ENCODE measurements at regions not wholly inside any gene's neighbourhood (a gene's known extent, or its start where the extent isn't known, plus 50 kb on each side); places are given as distances from the start of the nearest gene placed in this dataset.

DNA sequence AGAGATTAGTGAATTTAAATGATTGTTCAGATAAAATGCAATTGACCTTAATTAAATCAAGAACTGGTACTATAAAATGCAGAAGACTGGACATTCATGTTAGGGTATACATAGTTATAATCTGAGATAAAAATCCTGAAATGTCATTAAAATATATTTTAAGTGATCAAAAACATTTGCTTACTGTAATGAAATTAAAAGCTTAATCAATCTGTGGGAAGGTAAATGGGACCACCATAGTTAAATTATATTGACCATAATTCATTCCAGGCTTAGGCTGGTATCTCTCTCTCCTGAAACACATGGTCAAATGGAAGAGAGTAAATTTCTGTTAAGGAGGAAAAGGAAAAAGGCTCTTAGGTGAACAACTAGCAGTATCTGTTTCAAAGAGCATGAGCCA is 474.4 kb downstream of the C4orf33 start:
- H3K79me2 ChIP-seq, result no peaks in the 10 kb centered on the region
- H3K4me1 ChIP-seq, result no peaks in the 10 kb centered on the region
- no peaks in the 10 kb centered on the region for H3K9me3 ChIP-seq (ENCODE audit: control insufficient read depth, low read length)
- H2AFZ ChIP-seq, result no peak overlapping the region
- no peak for TF ChIP-seq CTCF (IDR thresholded peaks at IDR 0.05)
- no peak overlapping the region for H3K4me3 ChIP-seq (ENCODE audit: low read depth, low read length)
- no peaks in the 10 kb centered on the region for H3K36me3 ChIP-seq (ENCODE audit: control insufficient read depth, insufficient read depth, low read length)
- no peak overlapping the region for H3K4me2 ChIP-seq (ENCODE audit: low read length)
- H3K9ac ChIP-seq, result no peak overlapping the region
- no peaks in the 10 kb centered on the region for H3K27me3 ChIP-seq (ENCODE audit: control insufficient read depth, insufficient read depth, low read length)
- H3K27ac ChIP-seq, result no peak overlapping the region

DNA sequence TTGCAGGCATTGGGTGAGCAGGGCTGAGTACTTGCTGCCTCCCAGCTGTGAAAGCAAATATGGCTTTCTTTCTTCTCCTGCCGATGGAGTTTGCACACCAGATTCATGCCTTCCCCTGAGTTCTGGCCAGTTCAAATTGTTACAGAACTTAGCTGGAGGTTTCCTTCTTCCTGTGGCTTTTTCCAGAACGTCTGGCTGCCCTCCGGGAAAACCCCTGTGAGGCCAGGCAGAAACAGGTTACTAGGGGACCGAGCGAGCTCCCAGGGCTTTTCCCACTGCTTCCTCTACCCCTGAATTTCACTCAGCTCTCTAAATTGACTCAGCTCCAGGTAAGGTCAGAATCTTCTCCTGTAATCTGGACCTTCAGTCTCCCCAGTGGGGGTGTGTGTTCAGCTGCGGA is 482.4 kb downstream of the C4orf33 start:
- Histone ChIP-seq H3K4me3 (ENCODE audit: low read depth, low read length) (no peak overlapping the region), H2AFZ (no peak overlapping the region), H3K4me1 (no peaks in the 10 kb centered on the region), H3K9me3 (ENCODE audit: control insufficient read depth, low read length) (no peaks in the 10 kb centered on the region), H3K36me3 (ENCODE audit: control insufficient read depth, insufficient read depth, low read length) (no peaks in the 10 kb centered on the region), H3K4me2 (ENCODE audit: low read length) (no peak overlapping the region), H3K27me3 (ENCODE audit: control insufficient read depth, insufficient read depth, low read length) (no peaks in the 10 kb centered on the region), H3K79me2 (no peaks in the 10 kb centered on the region), H3K9ac (no peak overlapping the region), H3K27ac (no peak overlapping the region)
- no peak for TF ChIP-seq CTCF (IDR thresholded peaks at IDR 0.05)

GRCh38 chr4:129581305-129581704 is 485.4 kb downstream of the C4orf33 start:
- H3K4me3 ChIP-seq (ENCODE audit: low read depth, low read length), result no peak overlapping the region
- H3K4me1 ChIP-seq, result no peaks in the 10 kb centered on the region
- no peaks in the 10 kb centered on the region for H3K27me3 ChIP-seq (ENCODE audit: control insufficient read depth, insufficient read depth, low read length)
- no peaks in the 10 kb centered on the region for H3K9me3 ChIP-seq (ENCODE audit: control insufficient read depth, low read length)
- no peak overlapping the region for H3K9ac ChIP-seq
- no peaks in the 10 kb centered on the region for H3K79me2 ChIP-seq
- H2AFZ ChIP-seq, result no peak overlapping the region
- H3K27ac ChIP-seq, result no peak overlapping the region
- H3K4me2 ChIP-seq (ENCODE audit: low read length), result no peak overlapping the region
- no peaks in the 10 kb centered on the region for H3K36me3 ChIP-seq (ENCODE audit: control insufficient read depth, insufficient read depth, low read length)
- no peak for TF ChIP-seq CTCF (IDR thresholded peaks at IDR 0.05)

DNA sequence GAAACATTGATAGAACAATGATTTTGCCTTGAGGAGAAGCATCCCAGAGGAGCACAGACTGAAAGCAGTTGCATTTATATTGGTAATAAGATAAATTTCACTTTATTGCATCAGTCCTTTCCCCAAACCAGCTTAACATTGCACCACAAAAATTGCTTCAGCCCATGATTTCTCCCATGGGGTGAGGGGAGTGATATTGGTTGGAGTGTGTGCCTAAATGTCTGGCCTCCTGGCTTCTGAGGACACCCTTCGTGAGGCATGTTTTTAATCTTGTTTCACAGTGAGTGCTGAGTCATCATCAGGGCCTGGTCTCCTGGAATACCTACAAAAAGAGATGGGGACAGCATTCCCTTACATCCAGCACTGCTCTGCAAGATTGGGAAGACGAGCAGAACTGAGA is 487.9 kb downstream of the C4orf33 start:
- H3K4me3 ChIP-seq (ENCODE audit: low read depth, low read length), result no peak overlapping the region
- TF ChIP-seq CTCF (IDR thresholded peaks at IDR 0.05), result no peak
- no peaks in the 10 kb centered on the region for H3K27me3 ChIP-seq (ENCODE audit: control insufficient read depth, insufficient read depth, low read length)
- H3K79me2 ChIP-seq, result no peaks in the 10 kb centered on the region
- H2AFZ ChIP-seq, result no peak overlapping the region
- no peak overlapping the region for H3K9ac ChIP-seq
- no peak overlapping the region for H3K4me2 ChIP-seq (ENCODE audit: low read length)
- no peaks in the 10 kb centered on the region for H3K9me3 ChIP-seq (ENCODE audit: control insufficient read depth, low read length)
- H3K4me1 ChIP-seq, result no peaks in the 10 kb centered on the region
- H3K27ac ChIP-seq, result no peak overlapping the region
- H3K36me3 ChIP-seq (ENCODE audit: control insufficient read depth, insufficient read depth, low read length), result no peaks in the 10 kb centered on the region

DNA sequence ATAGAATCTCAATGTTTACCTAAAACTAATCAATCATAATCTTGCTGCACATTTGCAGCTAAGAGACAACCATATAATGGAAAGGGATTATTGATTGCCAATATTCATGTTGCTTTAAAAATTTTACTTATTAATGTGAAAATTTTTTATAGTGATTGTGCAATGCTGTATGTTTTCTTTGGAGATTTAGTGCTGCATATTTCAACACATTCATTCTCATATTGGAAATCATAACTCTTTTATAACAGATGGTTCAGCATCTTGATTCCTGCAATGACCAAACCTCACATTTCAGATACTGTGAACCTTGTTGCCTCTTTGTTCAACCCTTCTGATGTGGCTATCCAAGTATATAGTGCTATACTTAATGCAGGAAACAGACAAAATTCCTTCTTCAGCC is 502.6 kb downstream of the C4orf33 start:
- H3K9ac ChIP-seq, result no peak overlapping the region
- no peak overlapping the region for H2AFZ ChIP-seq
- TF ChIP-seq CTCF (IDR thresholded peaks at IDR 0.05), result no peak
- no peak overlapping the region for H3K4me3 ChIP-seq (ENCODE audit: low read depth, low read length)
- H3K79me2 ChIP-seq, result no peaks in the 10 kb centered on the region
- H3K36me3 ChIP-seq (ENCODE audit: control insufficient read depth, insufficient read depth, low read length), result no peaks in the 10 kb centered on the region
- no peaks in the 10 kb centered on the region for H3K4me1 ChIP-seq
- H3K27ac ChIP-seq, result no peak overlapping the region
- H3K9me3 ChIP-seq (ENCODE audit: control insufficient read depth, low read length), result no peaks in the 10 kb centered on the region
- H3K27me3 ChIP-seq (ENCODE audit: control insufficient read depth, insufficient read depth, low read length), result no peaks in the 10 kb centered on the region
- H3K4me2 ChIP-seq (ENCODE audit: low read length), result no peak overlapping the region
